ENCODE measurements at regions not wholly inside any gene's neighbourhood (a gene's known extent, or its start where the extent isn't known, plus 50 kb on each side); places are given as distances from the start of the nearest gene placed in this dataset.

DNA sequence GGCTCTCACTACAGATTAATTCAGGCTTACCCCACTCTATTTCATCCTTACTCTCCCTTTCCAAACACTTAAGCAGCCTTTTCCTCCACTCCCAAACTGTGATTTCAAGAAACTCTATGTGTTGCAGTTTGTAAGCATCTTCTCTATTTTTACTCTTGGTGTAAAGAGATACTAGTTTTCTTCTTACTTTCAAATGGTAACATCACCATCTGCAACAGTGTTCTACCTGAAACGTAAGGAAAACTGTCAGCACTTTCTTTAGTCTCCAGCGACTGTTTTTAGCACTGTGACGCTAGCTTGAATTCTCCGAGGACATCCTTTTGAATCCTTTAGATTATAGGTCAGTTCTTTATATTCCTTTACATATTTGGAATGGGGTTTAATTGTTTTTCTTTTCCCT, 335.2 kb downstream of the PDGFC start:
- FAIRE-seq (no peak), ATAC-seq (no peak), DNase-seq (ENCODE audit: low read depth in 1 of 2, low spot score in 1 of 2) (no peak)
- no peaks in the 10 kb centered on the region for H3K9me3 ChIP-seq
- H3K27ac ChIP-seq: no peak overlapping the region
- ChIA-PET POLR2A (no interaction called here), CTCF (no interaction called here)
- H3K4me1 ChIP-seq: no peaks in the 10 kb centered on the region
- 78% methylated on average over 4 of the region's 4 CpGs for WGBS (ENCODE audit: missing lambda C conversion rate)
- H3K4me3 ChIP-seq: no peak overlapping the region
- TF ChIP-seq GATA3 (IDR thresholded peaks at IDR 0.05; ENCODE audit: borderline replicate concordance): no peak
- TF ChIP-seq FOSB (CRISPR knock-in tag; IDR thresholded peaks at IDR 0.05): no peak
- no peak for TF ChIP-seq ZFP36 (IDR thresholded peaks at IDR 0.05; ENCODE audit: borderline replicate concordance, partially characterized antibody)
- TF ChIP-seq MAFK (IDR thresholded peaks at IDR 0.05; ENCODE audit: partially characterized antibody): no peak
- TF ChIP-seq, protein P1, sequence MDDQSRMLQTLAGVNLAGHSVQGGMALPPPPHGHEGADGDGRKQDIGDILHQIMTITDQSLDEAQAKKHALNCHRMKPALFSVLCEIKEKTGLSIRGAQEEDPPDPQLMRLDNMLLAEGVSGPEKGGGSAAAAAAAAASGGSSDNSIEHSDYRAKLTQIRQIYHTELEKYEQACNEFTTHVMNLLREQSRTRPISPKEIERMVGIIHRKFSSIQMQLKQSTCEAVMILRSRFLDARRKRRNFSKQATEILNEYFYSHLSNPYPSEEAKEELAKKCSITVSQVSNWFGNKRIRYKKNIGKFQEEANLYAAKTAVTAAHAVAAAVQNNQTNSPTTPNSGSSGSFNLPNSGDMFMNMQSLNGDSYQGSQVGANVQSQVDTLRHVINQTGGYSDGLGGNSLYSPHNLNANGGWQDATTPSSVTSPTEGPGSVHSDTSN (IDR thresholded peaks at IDR 0.05): no peak
- TF ChIP-seq CBX8 (IDR thresholded peaks at IDR 0.05): no peak
- no peak for TF ChIP-seq SREBF2 (IDR thresholded peaks at IDR 0.05)
- TF ChIP-seq ZNF302 (CRISPR knock-in tag; IDR thresholded peaks at IDR 0.05): no peak
- TF ChIP-seq EP300 (IDR thresholded peaks at IDR 0.05): no peak
- TF ChIP-seq CEBPB (IDR thresholded peaks at IDR 0.05): no peak
- TF ChIP-seq, protein P2, sequence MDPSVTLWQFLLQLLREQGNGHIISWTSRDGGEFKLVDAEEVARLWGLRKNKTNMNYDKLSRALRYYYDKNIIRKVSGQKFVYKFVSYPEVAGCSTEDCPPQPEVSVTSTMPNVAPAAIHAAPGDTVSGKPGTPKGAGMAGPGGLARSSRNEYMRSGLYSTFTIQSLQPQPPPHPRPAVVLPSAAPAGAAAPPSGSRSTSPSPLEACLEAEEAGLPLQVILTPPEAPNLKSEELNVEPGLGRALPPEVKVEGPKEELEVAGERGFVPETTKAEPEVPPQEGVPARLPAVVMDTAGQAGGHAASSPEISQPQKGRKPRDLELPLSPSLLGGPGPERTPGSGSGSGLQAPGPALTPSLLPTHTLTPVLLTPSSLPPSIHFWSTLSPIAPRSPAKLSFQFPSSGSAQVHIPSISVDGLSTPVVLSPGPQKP (IDR thresholded peaks at IDR 0.05; ENCODE audit: low read depth, low read length): no peak
- TF ChIP-seq RARB (CRISPR knock-in tag; IDR thresholded peaks at IDR 0.05): no peak
- TF ChIP-seq PHF8 (IDR thresholded peaks at IDR 0.05; ENCODE audit: borderline replicate concordance, low read depth): no peak
- TF ChIP-seq, protein P3, sequence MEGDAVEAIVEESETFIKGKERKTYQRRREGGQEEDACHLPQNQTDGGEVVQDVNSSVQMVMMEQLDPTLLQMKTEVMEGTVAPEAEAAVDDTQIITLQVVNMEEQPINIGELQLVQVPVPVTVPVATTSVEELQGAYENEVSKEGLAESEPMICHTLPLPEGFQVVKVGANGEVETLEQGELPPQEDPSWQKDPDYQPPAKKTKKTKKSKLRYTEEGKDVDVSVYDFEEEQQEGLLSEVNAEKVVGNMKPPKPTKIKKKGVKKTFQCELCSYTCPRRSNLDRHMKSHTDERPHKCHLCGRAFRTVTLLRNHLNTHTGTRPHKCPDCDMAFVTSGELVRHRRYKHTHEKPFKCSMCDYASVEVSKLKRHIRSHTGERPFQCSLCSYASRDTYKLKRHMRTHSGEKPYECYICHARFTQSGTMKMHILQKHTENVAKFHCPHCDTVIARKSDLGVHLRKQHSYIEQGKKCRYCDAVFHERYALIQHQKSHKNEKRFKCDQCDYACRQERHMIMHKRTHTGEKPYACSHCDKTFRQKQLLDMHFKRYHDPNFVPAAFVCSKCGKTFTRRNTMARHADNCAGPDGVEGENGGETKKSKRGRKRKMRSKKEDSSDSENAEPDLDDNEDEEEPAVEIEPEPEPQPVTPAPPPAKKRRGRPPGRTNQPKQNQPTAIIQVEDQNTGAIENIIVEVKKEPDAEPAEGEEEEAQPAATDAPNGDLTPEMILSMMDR (IDR thresholded peaks at IDR 0.05): no peak
- no peak for TF ChIP-seq MYC (IDR thresholded peaks at IDR 0.05; ENCODE audit: borderline replicate concordance, low read length)
- no peak for TF ChIP-seq TP53 (CRISPR knock-in tag; IDR thresholded peaks at IDR 0.05)
- TF ChIP-seq HEYL (CRISPR knock-in tag; IDR thresholded peaks at IDR 0.05): no peak
- no peak for TF ChIP-seq NR3C1 (IDR thresholded peaks at IDR 0.05)
- no peak overlapping the region for H3K4me2 ChIP-seq

DNA sequence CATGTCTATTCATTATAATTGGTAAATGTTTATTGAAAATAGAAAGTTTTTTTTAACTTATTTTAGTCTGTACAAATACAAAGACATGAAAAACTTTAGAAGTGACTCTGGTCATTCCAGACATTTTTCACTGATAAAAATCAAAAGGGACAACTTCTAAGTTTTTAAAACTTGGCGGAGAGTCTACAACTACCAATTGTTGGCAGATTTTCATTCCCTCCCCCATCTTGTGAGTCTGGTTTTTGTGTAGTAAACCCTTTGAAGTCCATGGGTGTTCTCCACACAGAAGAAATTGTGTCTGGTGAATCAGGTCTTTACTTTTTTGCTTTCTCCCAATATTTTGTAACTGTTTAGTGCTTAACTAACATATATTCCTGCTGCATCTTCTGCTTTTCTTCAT, 336.5 kb downstream of the PDGFC start:
- ATAC-seq (no peak), DNase-seq (ENCODE audit: low read depth in 1 of 2, low spot score in 1 of 2) (no peak), FAIRE-seq (no peak)
- H3K27ac ChIP-seq: no peak overlapping the region
- CTCF ChIA-PET: no interaction called here
- no peak overlapping the region for H3K4me2 ChIP-seq
- H3K4me1 ChIP-seq: no peaks in the 10 kb centered on the region
- POLR2A ChIA-PET: no interaction called here
- H3K4me3 ChIP-seq: no peak overlapping the region
- WGBS (ENCODE audit: missing lambda C conversion rate): 83% methylated on average over 1 of the region's 1 CpG
- H3K9me3 ChIP-seq: no peaks in the 10 kb centered on the region
- no peak for TF ChIP-seq GATA3 (IDR thresholded peaks at IDR 0.05; ENCODE audit: borderline replicate concordance)
- no peak for TF ChIP-seq ESRRA (IDR thresholded peaks at IDR 0.05; ENCODE audit: borderline replicate concordance, low read length)
- TF ChIP-seq, protein P4, sequence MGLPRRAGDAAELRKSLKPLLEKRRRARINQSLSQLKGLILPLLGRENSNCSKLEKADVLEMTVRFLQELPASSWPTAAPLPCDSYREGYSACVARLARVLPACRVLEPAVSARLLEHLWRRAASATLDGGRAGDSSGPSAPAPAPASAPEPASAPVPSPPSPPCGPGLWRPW (IDR thresholded peaks at IDR 0.05): no peak
- TF ChIP-seq CBX2 (IDR thresholded peaks at IDR 0.05; ENCODE audit: borderline replicate concordance, low read depth): no peak
- TF ChIP-seq HEYL (CRISPR knock-in tag; IDR thresholded peaks at IDR 0.05): no peak
- no peak for TF ChIP-seq MAZ (IDR thresholded peaks at IDR 0.05; ENCODE audit: borderline replicate concordance, low read depth, low read length)
- TF ChIP-seq, protein P3 (IDR thresholded peaks at IDR 0.05): no peak
- no peak for TF ChIP-seq RAD21 (conservative IDR thresholded peaks at IDR 0.05 in 1 of 2, IDR thresholded peaks at IDR 0.05 in 1 of 2)
- no peak for TF ChIP-seq ZC3H11A (IDR thresholded peaks at IDR 0.05)

Data from A549 (cell line).